Panc1 (cell line): ENCODE measurements at regions not wholly inside any gene's neighbourhood (a gene's known extent, or its start where the extent isn't known, plus 50 kb on each side); places are given as distances from the start of the nearest gene placed in this dataset.

ENCODE experiments used
- ATAC-seq: fragments of 200-7000 bp; cut with Tn5 transposase; 2 replicates; pipeline ENCODE4 v1.9.1; 2020; ENCODE audit warnings: mild to moderate bottlenecking, moderate library complexity
- BruUV-seq: library from RNA; stranded (reverse); fragments of 400-500 nt; replicated peaks from 2 replicates; lab custom pipeline; 2021; lab: Mats Ljungman, UMichigan
- CTCF ChIA-PET: fragments of 300-600 bp; sonication (Branson Sonifier 250); formaldehyde crosslinking; loops from one replicate; lab custom pipeline; 2022; ENCODE audit warnings: antibody characterized with exemption; lab: Charles Lee
- POLR2A ChIA-PET: fragments of 300-600 bp; sonication (Branson Sonifier 250); formaldehyde crosslinking; loops from one replicate; lab custom pipeline; 2022; ENCODE audit warnings: antibody characterized with exemption; lab: Charles Lee
- DNase-seq: peaks from one replicate; pipeline ENCODE4 v3.0.0-alpha.2; 2010; ENCODE audit warnings: low read depth, low spot score
- H3K27ac ChIP-seq: 2 replicates; pipeline ENCODE4 v1.5.1; 2011; ENCODE audit warnings: mild to moderate bottlenecking, low read length, inconsistent platforms
- H3K27me3 ChIP-seq: fragments of 200-500 bp; sonication (Bioruptor generic); 2 replicates; pipeline ENCODE4 v1.6.0; 2014; ENCODE audit warnings: low read length, inconsistent platforms; ENCODE audit not compliant: control insufficient read depth, insufficient read depth
- H3K36me3 ChIP-seq: fragments of 200-500 bp; sonication (Bioruptor generic); 2 replicates; pipeline ENCODE4 v1.5.1; 2014; ENCODE audit warnings: inconsistent platforms, mild to moderate bottlenecking, low read length, moderate library complexity; ENCODE audit not compliant: control insufficient read depth, insufficient read depth
- H3K4me1 ChIP-seq: 2 replicates; pipeline ENCODE4 v1.5.1; 2011; ENCODE audit warnings: inconsistent platforms, mild to moderate bottlenecking, low read length, moderate library complexity; ENCODE audit not compliant: control insufficient read depth, insufficient read depth
- H3K4me3 ChIP-seq, 2 experiments: 2 replicates each; pipeline ENCODE4 v1.5.1; 2011 to 2012; ENCODE audit warnings: low read depth in 2 of 2, low read length in 2 of 2, mild to moderate bottlenecking in 2 of 2, inconsistent platforms in 1 of 2, moderate library complexity in 1 of 2
- H3K9me3 ChIP-seq: fragments of 200-500 bp; sonication (Bioruptor generic); 2 replicates; pipeline ENCODE4 v1.5.1; 2014; ENCODE audit warnings: low read depth, mild to moderate bottlenecking, inconsistent platforms, low read length, moderate library complexity; ENCODE audit not compliant: control insufficient read depth, insufficient read depth
- CTCF ChIP-seq: fragments of 450-650 bp; IDR thresholded peaks from 2 replicates; pipeline ENCODE4 v1.5.1; 2017; ENCODE audit warnings: mild to moderate bottlenecking
- POLR2AphosphoS5 ChIP-seq: IDR thresholded peaks from 2 replicates; pipeline ENCODE4 v1.6.1; 2012; ENCODE audit warnings: mild to moderate bottlenecking, low read depth, low read length, moderate library complexity
- SIN3A ChIP-seq: IDR thresholded peaks from 2 replicates; pipeline ENCODE4 v1.6.1; 2012; ENCODE audit warnings: low read depth, mild to moderate bottlenecking, low read length, moderate library complexity, borderline replicate concordance; ENCODE audit not compliant: insufficient read depth
- TCF7L2 ChIP-seq: IDR thresholded peaks from 2 replicates; pipeline ENCODE4 v1.6.1; 2011; ENCODE audit warnings: mild to moderate bottlenecking, low read depth, low read length, inconsistent platforms
- in situ Hi-C: cut with HindIII; loops from 2 replicates; pipeline ENCODE4 v1.10.0; 2016; ENCODE audit warnings: low sequenced_read_pairs, low pct_unique_long_range_greater_than_20kb
- intact Hi-C: fragments of 100-400 bp; cut with micrococcal nuclease; formaldehyde crosslinking; loops from one replicate; pipeline ENCODE4 v1.10.0; 2022; ENCODE audit not compliant: unreplicated experiment
- TF ChIP-seq, protein P1 (sequence below), 2 experiments: IDR thresholded peaks; 2 replicates each; pipeline ENCODE4 v1.6.1; 2011 to 2012; ENCODE audit warnings: low read depth in 2 of 2, control low read depth in 1 of 2, low read length in 1 of 2, mild to moderate bottlenecking in 1 of 2, moderate library complexity in 1 of 2; ENCODE audit not compliant: insufficient read depth in 1 of 2

DNA sequence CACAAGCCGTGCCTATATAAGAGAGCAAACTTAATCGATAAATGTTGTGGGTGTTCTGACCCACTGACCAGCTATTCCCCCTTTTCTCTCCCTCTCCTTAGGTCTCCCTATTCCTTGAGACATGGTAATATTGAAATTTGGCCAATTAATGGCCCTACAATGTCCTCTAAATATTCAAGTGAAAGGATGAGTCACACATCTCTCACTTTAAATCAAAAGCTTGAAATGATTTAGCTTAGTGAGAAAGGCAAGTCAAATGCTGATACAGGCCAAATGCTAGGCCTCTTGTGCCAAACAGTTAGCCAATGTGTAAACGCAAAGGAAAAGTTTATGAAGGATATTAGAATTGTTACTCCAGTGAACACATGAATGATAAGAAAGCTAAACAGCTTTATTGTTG, 102.2 kb upstream of the CPNE8 start:
- CTCF ChIA-PET = no interaction called here
- intact Hi-C loops (no loop called here), in situ Hi-C loops (no loop called here)
- no peaks in the 10 kb centered on the region for H3K4me1 ChIP-seq
- H3K36me3 ChIP-seq = no peaks in the 10 kb centered on the region
- ATAC-seq = no peak
- DNase-seq = no peak
- POLR2A ChIA-PET = no interaction called here
- BruUV-seq = no TSS peak
- no peak for TF ChIP-seq POLR2AphosphoS5
- no peak for TF ChIP-seq CTCF
- TF ChIP-seq SIN3A = no peak
- TF ChIP-seq TCF7L2 = no peak
- TF ChIP-seq, protein P1, sequence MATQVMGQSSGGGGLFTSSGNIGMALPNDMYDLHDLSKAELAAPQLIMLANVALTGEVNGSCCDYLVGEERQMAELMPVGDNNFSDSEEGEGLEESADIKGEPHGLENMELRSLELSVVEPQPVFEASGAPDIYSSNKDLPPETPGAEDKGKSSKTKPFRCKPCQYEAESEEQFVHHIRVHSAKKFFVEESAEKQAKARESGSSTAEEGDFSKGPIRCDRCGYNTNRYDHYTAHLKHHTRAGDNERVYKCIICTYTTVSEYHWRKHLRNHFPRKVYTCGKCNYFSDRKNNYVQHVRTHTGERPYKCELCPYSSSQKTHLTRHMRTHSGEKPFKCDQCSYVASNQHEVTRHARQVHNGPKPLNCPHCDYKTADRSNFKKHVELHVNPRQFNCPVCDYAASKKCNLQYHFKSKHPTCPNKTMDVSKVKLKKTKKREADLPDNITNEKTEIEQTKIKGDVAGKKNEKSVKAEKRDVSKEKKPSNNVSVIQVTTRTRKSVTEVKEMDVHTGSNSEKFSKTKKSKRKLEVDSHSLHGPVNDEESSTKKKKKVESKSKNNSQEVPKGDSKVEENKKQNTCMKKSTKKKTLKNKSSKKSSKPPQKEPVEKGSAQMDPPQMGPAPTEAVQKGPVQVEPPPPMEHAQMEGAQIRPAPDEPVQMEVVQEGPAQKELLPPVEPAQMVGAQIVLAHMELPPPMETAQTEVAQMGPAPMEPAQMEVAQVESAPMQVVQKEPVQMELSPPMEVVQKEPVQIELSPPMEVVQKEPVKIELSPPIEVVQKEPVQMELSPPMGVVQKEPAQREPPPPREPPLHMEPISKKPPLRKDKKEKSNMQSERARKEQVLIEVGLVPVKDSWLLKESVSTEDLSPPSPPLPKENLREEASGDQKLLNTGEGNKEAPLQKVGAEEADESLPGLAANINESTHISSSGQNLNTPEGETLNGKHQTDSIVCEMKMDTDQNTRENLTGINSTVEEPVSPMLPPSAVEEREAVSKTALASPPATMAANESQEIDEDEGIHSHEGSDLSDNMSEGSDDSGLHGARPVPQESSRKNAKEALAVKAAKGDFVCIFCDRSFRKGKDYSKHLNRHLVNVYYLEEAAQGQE (IDR thresholded peaks at IDR 0.05; ENCODE audit: insufficient read depth in 1 of 2, low read depth in 2 of 2, low read length in 1 of 2) = no peak
- no peak overlapping the region for H3K4me3 ChIP-seq
- H3K27me3 ChIP-seq = no peaks in the 10 kb centered on the region
- no peaks in the 10 kb centered on the region for H3K9me3 ChIP-seq
- H3K27ac ChIP-seq = no peak overlapping the region

GRCh38 chr12:39006286-39006685, 100.9 kb upstream of the CPNE8 start:
- H3K9me3 ChIP-seq = no peaks in the 10 kb centered on the region
- in situ Hi-C loops (no loop called here), intact Hi-C loops (no loop called here)
- H3K4me1 ChIP-seq = no peaks in the 10 kb centered on the region
- no peaks in the 10 kb centered on the region for H3K27me3 ChIP-seq
- no peak for DNase-seq
- no peak for ATAC-seq
- CTCF ChIA-PET = no interaction called here
- no peak overlapping the region for H3K27ac ChIP-seq
- BruUV-seq = no TSS peak
- no peak overlapping the region for H3K4me3 ChIP-seq
- TF ChIP-seq SIN3A = no peak
- TF ChIP-seq, protein P1 (IDR thresholded peaks at IDR 0.05; ENCODE audit: insufficient read depth in 1 of 2, low read depth in 2 of 2, low read length in 1 of 2) = no peak
- TF ChIP-seq TCF7L2 = no peak
- no peak for TF ChIP-seq CTCF
- no peak for TF ChIP-seq POLR2AphosphoS5
- H3K36me3 ChIP-seq = no peaks in the 10 kb centered on the region
- POLR2A ChIA-PET = no interaction called here
